HEK293 (cell line): ENCODE measurements at regions not wholly inside any gene's neighbourhood (a gene's known extent, or its start where the extent isn't known, plus 50 kb on each side); places are given as distances from the start of the nearest gene placed in this dataset.
A peak's percentile ranks its signal among the peaks of the same experiment; 100 is the strongest.

Source experiments
- CTCF ChIA-PET: fragments of 350-600 bp; formaldehyde crosslinking; extraction: SDS; loops from one replicate; lab custom pipeline; 2021; ENCODE audit warnings: antibody characterized with exemption; lab: Yijun Ruan, JAX
- POLR2A ChIA-PET: fragments of 300-600 bp; formaldehyde crosslinking; extraction: SDS; loops from one replicate; lab custom pipeline; 2020; ENCODE audit warnings: antibody characterized with exemption, inconsistent platforms; lab: Yijun Ruan, JAX
- H3K27ac ChIP-seq: fragments of 200-500 bp; sonication (Bioruptor generic); 2 replicates; pipeline ENCODE4 v1.5.1; 2014; ENCODE audit warnings: low read depth, low read length, control low read depth, inconsistent platforms; ENCODE audit errors: extremely low read depth
- H3K36me3 ChIP-seq, 2 experiments: fragments of 200-500 bp in 1 of 2; sonication (Bioruptor generic) in 1 of 2; 1 replicate in 1 of 2; 2 replicates in 1 of 2; pipeline ENCODE4 v1.5.1; 2014 to 2017; ENCODE audit warnings: inconsistent platforms in 2 of 2, low read length in 2 of 2; ENCODE audit not compliant: control insufficient read depth in 2 of 2, insufficient read depth in 1 of 2
- H3K4me1 ChIP-seq: fragments of 200-500 bp; sonication (Bioruptor generic); 2 replicates; pipeline ENCODE4 v1.5.1; 2014; ENCODE audit warnings: mild to moderate bottlenecking, low read length, inconsistent platforms; ENCODE audit not compliant: control insufficient read depth, insufficient read depth
- H3K4me3 ChIP-seq: 2 replicates; pipeline ENCODE4 v1.5.1; 2011; ENCODE audit warnings: low read depth, mild to moderate bottlenecking, control low read depth, low read length, moderate library complexity
- H3K9me3 ChIP-seq: fragments of 200-500 bp; sonication (Bioruptor generic); 2 replicates; pipeline ENCODE4 v1.5.1; 2014; ENCODE audit warnings: low read depth, low read length, inconsistent platforms; ENCODE audit not compliant: control insufficient read depth, insufficient read depth
- KLF1 ChIP-seq: fragments of 450-650 bp; formaldehyde crosslinking; IDR thresholded peaks from 2 replicates; pipeline ENCODE4 v1.5.1; 2016; ENCODE audit warnings: missing biosample characterization, missing genetic modification characterization
- KLF16 ChIP-seq: fragments of 450-650 bp; formaldehyde crosslinking; IDR thresholded peaks from 2 replicates; pipeline ENCODE4 v1.5.1; 2017; ENCODE audit warnings: missing biosample characterization, missing genetic modification characterization
- KLF9 ChIP-seq: fragments of 450-650 bp; formaldehyde crosslinking; IDR thresholded peaks from 2 replicates; pipeline ENCODE4 v1.5.1; 2016; ENCODE audit warnings: missing biosample characterization, missing genetic modification characterization, low read depth
- SP7 ChIP-seq: fragments of 450-650 bp; formaldehyde crosslinking; IDR thresholded peaks from 2 replicates; pipeline ENCODE4 v1.5.1; 2016; ENCODE audit warnings: missing biosample characterization, missing genetic modification characterization
- ZBTB17 ChIP-seq: fragments of 450-650 bp; formaldehyde crosslinking; IDR thresholded peaks from 2 replicates; pipeline ENCODE4 v1.5.1; 2016; ENCODE audit warnings: missing biosample characterization, missing genetic modification characterization
- ZBTB8A ChIP-seq: fragments of 450-650 bp; formaldehyde crosslinking; IDR thresholded peaks from 2 replicates; pipeline ENCODE4 v1.5.1; 2016; ENCODE audit warnings: missing biosample characterization, missing genetic modification characterization
- ZIC2 ChIP-seq: fragments of 450-650 bp; formaldehyde crosslinking; IDR thresholded peaks from 2 replicates; pipeline ENCODE4 v1.5.1; 2016; ENCODE audit warnings: missing biosample characterization, missing genetic modification characterization
- ZNF132 ChIP-seq: fragments of 450-650 bp; formaldehyde crosslinking; IDR thresholded peaks from 2 replicates; pipeline ENCODE4 v1.5.1; 2017; ENCODE audit warnings: missing biosample characterization, missing genetic modification characterization, borderline replicate concordance
- ZNF16 ChIP-seq: fragments of 450-650 bp; formaldehyde crosslinking; IDR thresholded peaks from 2 replicates; pipeline ENCODE4 v1.5.1; 2016; ENCODE audit warnings: low read depth, missing biosample characterization, missing genetic modification characterization
- ZNF175 ChIP-seq: fragments of 450-650 bp; formaldehyde crosslinking; IDR thresholded peaks from 2 replicates; pipeline ENCODE4 v1.5.1; 2016; ENCODE audit warnings: missing biosample characterization, missing genetic modification characterization
- ZNF2 ChIP-seq: fragments of 450-650 bp; formaldehyde crosslinking; IDR thresholded peaks from 2 replicates; pipeline ENCODE4 v1.5.1; 2016; ENCODE audit warnings: missing biosample characterization, missing genetic modification characterization
- ZNF202 ChIP-seq: fragments of 450-650 bp; formaldehyde crosslinking; IDR thresholded peaks from 2 replicates; pipeline ENCODE4 v1.5.1; 2016; ENCODE audit warnings: missing biosample characterization, missing genetic modification characterization, borderline replicate concordance
- ZNF214 ChIP-seq: fragments of 450-650 bp; formaldehyde crosslinking; IDR thresholded peaks from 2 replicates; pipeline ENCODE4 v1.5.1; 2017; ENCODE audit warnings: missing biosample characterization, mild to moderate bottlenecking, missing genetic modification characterization, borderline replicate concordance
- ZNF221 ChIP-seq: fragments of 450-650 bp; formaldehyde crosslinking; IDR thresholded peaks from 2 replicates; pipeline ENCODE4 v1.5.1; 2017; ENCODE audit warnings: missing biosample characterization, missing genetic modification characterization, borderline replicate concordance
- ZNF223 ChIP-seq: fragments of 450-650 bp; formaldehyde crosslinking; IDR thresholded peaks from 2 replicates; pipeline ENCODE4 v1.5.1; 2016; ENCODE audit warnings: missing biosample characterization, missing genetic modification characterization
- ZNF521 ChIP-seq: fragments of 450-650 bp; formaldehyde crosslinking; IDR thresholded peaks from 2 replicates; pipeline ENCODE4 v1.5.1; 2017; ENCODE audit warnings: missing biosample characterization, mild to moderate bottlenecking, missing genetic modification characterization
- ZNF600 ChIP-seq: fragments of 450-650 bp; formaldehyde crosslinking; IDR thresholded peaks from 2 replicates; pipeline ENCODE4 v1.5.1; 2016; ENCODE audit warnings: missing biosample characterization, missing genetic modification characterization
- ZNF664 ChIP-seq: fragments of 450-650 bp; formaldehyde crosslinking; IDR thresholded peaks from 2 replicates; pipeline ENCODE4 v1.5.1; 2016; ENCODE audit warnings: missing biosample characterization, missing genetic modification characterization
- ZNF776 ChIP-seq: fragments of 450-650 bp; formaldehyde crosslinking; IDR thresholded peaks from 2 replicates; pipeline ENCODE4 v1.5.0; 2017; ENCODE audit warnings: missing biosample characterization, missing genetic modification characterization, borderline replicate concordance
- ZNF785 ChIP-seq: fragments of 450-650 bp; formaldehyde crosslinking; IDR thresholded peaks from 2 replicates; pipeline ENCODE4 v1.5.1; 2016; ENCODE audit warnings: missing biosample characterization, missing genetic modification characterization
- ZXDB ChIP-seq: fragments of 450-650 bp; formaldehyde crosslinking; IDR thresholded peaks from 2 replicates; pipeline ENCODE4 v1.5.1; 2016; ENCODE audit warnings: missing biosample characterization, missing genetic modification characterization
- TF ChIP-seq, protein P1 (sequence below): fragments of 450-650 bp; formaldehyde crosslinking; IDR thresholded peaks from 2 replicates; pipeline ENCODE4 v1.5.1; 2017; ENCODE audit warnings: missing biosample characterization, missing genetic modification characterization
- TF ChIP-seq, protein P2 (sequence below): fragments of 450-650 bp; formaldehyde crosslinking; IDR thresholded peaks from 2 replicates; pipeline ENCODE4 v1.5.1; 2016; ENCODE audit warnings: missing biosample characterization, missing genetic modification characterization
- TF ChIP-seq, protein P3 (sequence below): fragments of 450-650 bp; formaldehyde crosslinking; IDR thresholded peaks from 2 replicates; pipeline ENCODE4 v1.5.1; 2016; ENCODE audit warnings: missing biosample characterization, missing genetic modification characterization
- TF ChIP-seq, protein P4 (sequence below): fragments of 450-650 bp; formaldehyde crosslinking; IDR thresholded peaks from 2 replicates; pipeline ENCODE4 v1.5.1; 2016; ENCODE audit warnings: missing biosample characterization, missing genetic modification characterization
- TF ChIP-seq, protein P5 (sequence below): fragments of 450-650 bp; formaldehyde crosslinking; IDR thresholded peaks from 2 replicates; pipeline ENCODE4 v1.5.1; 2017; ENCODE audit warnings: missing biosample characterization, mild to moderate bottlenecking, missing genetic modification characterization, moderate library complexity

DNA sequence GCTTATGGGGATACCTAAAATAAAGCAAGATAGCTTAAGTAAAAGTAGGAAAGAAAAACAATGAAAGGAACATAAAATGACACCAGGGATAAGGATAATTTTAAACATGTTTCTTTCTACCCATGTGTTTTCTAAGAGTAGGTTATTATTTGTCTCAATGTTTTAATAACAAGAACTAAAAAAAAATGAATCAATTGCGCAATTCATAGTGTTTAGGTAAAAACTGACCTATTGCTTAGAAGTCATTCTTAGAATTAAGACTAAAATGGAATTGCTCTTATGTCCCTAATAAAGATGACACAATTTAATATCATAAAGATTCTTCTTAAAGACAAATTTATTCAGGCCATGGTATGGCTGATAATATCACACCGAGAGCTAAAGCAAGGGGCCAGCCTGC lies 58.0 kb upstream of the COL24A1 start (continued):
- TF ChIP-seq ZNF202, result no peak
- TF ChIP-seq, protein P1, sequence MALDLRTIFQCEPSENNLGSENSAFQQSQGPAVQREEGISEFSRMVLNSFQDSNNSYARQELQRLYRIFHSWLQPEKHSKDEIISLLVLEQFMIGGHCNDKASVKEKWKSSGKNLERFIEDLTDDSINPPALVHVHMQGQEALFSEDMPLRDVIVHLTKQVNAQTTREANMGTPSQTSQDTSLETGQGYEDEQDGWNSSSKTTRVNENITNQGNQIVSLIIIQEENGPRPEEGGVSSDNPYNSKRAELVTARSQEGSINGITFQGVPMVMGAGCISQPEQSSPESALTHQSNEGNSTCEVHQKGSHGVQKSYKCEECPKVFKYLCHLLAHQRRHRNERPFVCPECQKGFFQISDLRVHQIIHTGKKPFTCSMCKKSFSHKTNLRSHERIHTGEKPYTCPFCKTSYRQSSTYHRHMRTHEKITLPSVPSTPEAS (tag by site-specific recombination), result no peak

DNA sequence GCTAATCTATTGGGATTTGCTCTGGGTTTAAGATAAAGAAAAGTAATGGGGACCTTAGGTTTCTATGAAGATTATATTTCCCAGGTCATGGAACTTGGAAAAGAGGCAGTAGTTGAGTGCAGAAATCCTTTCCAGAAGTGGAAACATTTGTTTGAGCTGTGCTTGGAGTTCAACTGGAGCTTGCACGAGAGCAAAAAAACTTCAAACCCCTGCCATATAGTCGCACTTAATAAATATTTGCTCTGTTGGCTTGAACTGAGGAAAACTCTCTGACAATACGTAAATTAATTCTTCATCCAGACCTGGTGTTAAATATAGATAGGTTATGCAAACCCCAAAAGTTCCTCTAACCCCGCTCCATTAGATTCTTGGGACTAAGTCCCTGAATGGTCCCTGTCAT lies 52.8 kb upstream of the COL24A1 start:
- CTCF ChIA-PET, result no interaction called here
- H3K4me1 ChIP-seq, result no peaks in the 10 kb centered on the region
- no peaks in the 10 kb centered on the region for H3K36me3 ChIP-seq
- no peaks in the 10 kb centered on the region for H3K9me3 ChIP-seq
- TF ChIP-seq ZNF223 (tag by site-specific recombination) (no peak), ZBTB8A (tag by site-specific recombination) (no peak), ZNF785 (tag by site-specific recombination) (no peak), ZNF776 (no peak), KLF9 (tag by site-specific recombination) (no peak), ZNF664 (tag by site-specific recombination) (no peak), ZNF132 (tag by site-specific recombination) (no peak), KLF16 (no peak), ZNF221 (tag by site-specific recombination) (no peak), ZNF2 (no peak), ZNF521 (tag by site-specific recombination) (no peak)
- TF ChIP-seq, protein P2, sequence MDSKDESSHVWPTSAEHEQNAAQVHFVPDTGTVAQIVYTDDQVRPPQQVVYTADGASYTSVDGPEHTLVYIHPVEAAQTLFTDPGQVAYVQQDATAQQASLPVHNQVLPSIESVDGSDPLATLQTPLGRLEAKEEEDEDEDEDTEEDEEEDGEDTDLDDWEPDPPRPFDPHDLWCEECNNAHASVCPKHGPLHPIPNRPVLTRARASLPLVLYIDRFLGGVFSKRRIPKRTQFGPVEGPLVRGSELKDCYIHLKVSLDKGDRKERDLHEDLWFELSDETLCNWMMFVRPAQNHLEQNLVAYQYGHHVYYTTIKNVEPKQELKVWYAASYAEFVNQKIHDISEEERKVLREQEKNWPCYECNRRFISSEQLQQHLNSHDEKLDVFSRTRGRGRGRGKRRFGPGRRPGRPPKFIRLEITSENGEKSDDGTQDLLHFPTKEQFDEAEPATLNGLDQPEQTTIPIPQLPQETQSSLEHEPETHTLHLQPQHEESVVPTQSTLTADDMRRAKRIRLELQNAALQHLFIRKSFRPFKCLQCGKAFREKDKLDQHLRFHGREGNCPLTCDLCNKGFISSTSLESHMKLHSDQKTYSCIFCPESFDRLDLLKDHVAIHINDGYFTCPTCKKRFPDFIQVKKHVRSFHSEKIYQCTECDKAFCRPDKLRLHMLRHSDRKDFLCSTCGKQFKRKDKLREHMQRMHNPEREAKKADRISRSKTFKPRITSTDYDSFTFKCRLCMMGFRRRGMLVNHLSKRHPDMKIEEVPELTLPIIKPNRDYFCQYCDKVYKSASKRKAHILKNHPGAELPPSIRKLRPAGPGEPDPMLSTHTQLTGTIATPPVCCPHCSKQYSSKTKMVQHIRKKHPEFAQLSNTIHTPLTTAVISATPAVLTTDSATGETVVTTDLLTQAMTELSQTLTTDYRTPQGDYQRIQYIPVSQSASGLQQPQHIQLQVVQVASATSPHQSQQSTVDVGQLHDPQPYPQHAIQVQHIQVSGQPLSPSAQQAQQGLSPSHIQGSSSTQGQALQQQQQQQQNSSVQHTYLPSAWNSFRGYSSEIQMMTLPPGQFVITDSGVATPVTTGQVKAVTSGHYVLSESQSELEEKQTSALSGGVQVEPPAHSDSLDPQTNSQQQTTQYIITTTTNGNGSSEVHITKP (tag by site-specific recombination), result no peak
- TF ChIP-seq, protein P3, sequence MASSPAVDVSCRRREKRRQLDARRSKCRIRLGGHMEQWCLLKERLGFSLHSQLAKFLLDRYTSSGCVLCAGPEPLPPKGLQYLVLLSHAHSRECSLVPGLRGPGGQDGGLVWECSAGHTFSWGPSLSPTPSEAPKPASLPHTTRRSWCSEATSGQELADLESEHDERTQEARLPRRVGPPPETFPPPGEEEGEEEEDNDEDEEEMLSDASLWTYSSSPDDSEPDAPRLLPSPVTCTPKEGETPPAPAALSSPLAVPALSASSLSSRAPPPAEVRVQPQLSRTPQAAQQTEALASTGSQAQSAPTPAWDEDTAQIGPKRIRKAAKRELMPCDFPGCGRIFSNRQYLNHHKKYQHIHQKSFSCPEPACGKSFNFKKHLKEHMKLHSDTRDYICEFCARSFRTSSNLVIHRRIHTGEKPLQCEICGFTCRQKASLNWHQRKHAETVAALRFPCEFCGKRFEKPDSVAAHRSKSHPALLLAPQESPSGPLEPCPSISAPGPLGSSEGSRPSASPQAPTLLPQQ (tag by site-specific recombination), result no peak
- TF ChIP-seq, all 188 proteins: peak for 0
- POLR2A ChIA-PET, result no interaction called here
- no peak overlapping the region for H3K4me3 ChIP-seq
- H3K27ac ChIP-seq, result no peak overlapping the region

DNA sequence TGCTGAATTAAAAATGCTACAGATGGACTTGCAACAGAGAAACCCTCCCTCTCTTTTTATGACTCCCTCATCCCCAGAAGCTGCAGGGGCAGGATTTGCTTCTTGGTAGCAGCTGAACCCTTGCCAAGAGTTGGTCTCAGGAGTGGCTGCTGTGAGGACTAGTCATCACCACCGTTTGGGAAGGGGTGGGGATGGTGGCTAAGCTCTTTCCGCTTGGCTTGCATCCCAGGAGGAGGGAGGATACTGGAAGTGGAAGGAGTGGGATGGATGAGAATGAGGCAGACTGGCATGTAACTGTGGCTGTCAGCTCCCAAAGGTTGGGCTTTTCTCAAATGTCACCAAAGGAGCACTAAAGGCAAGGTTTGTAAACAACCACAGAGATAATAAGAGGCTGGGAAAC lies 50.8 kb upstream of the COL24A1 start:
- ChIA-PET CTCF (no interaction called here), POLR2A (no interaction called here)
- H3K4me3 ChIP-seq, result no peak overlapping the region
- H3K27ac ChIP-seq, result no peak overlapping the region
- no peaks in the 10 kb centered on the region for H3K4me1 ChIP-seq
- no peaks in the 10 kb centered on the region for H3K9me3 ChIP-seq
- no peaks in the 10 kb centered on the region for H3K36me3 ChIP-seq
- no peak for TF ChIP-seq ZNF214
- TF ChIP-seq ZNF175 (tag by site-specific recombination), result no peak
- TF ChIP-seq ZXDB (tag by site-specific recombination), result peak; percentile 31; the same call in 1 of the 2 replicates
- peak; percentile 56; the same call in 1 of the 2 replicates for TF ChIP-seq ZNF600 (tag by site-specific recombination)
- TF ChIP-seq ZBTB17 (tag by site-specific recombination), result 0 out of 2 replicates have a peak, but pooled peaks have one; percentile 34
- TF ChIP-seq ZIC2, result no peak
- TF ChIP-seq, protein P4, sequence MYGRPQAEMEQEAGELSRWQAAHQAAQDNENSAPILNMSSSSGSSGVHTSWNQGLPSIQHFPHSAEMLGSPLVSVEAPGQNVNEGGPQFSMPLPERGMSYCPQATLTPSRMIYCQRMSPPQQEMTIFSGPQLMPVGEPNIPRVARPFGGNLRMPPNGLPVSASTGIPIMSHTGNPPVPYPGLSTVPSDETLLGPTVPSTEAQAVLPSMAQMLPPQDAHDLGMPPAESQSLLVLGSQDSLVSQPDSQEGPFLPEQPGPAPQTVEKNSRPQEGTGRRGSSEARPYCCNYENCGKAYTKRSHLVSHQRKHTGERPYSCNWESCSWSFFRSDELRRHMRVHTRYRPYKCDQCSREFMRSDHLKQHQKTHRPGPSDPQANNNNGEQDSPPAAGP (tag by site-specific recombination), result peak; percentile 72
- TF ChIP-seq SP7, result peak; percentile 38; the same call in 1 of the 2 replicates
- TF ChIP-seq, protein P5, sequence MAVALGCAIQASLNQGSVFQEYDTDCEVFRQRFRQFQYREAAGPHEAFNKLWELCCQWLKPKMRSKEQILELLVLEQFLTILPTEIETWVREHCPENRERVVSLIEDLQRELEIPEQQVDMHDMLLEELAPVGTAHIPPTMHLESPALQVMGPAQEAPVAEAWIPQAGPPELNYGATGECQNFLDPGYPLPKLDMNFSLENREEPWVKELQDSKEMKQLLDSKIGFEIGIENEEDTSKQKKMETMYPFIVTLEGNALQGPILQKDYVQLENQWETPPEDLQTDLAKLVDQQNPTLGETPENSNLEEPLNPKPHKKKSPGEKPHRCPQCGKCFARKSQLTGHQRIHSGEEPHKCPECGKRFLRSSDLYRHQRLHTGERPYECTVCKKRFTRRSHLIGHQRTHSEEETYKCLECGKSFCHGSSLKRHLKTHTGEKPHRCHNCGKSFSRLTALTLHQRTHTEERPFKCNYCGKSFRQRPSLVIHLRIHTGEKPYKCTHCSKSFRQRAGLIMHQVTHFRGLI (tag by site-specific recombination), result peak; percentile 97
- no peak for TF ChIP-seq ZNF223 (tag by site-specific recombination)
- peak; percentile 61 for TF ChIP-seq KLF1
- no peak for TF ChIP-seq ZNF16 (tag by site-specific recombination)
